ENCODE measurements at regions not wholly inside any gene's neighbourhood (a gene's known extent, or its start where the extent isn't known, plus 50 kb on each side); places are given as distances from the start of the nearest gene placed in this dataset.

GRCh38 chr5:159702826-159703225 lies 213.5 kb upstream of the ADRA1B start:
- DNase-seq (ENCODE audit: low read depth, low spot score) (no peak), FAIRE-seq (no peak)
- Histone ChIP-seq H3K4me2 (ENCODE audit: insufficient read depth, low read length) (no peak overlapping the region), H4K20me1 (replicated peaks; ENCODE audit: control insufficient read depth, extremely low read depth, insufficient read depth, low read length) (no peaks in the 10 kb centered on the region), H3K4me3 (replicated peaks in 1 of 3; ENCODE audit: insufficient read depth in 1 of 3, low read depth in 1 of 3, low read length in 3 of 3) (no peak overlapping the region), H3K36me3 (ENCODE audit: control insufficient read depth in 2 of 2, extremely low read depth in 1 of 2, insufficient read depth in 2 of 2, low read length in 2 of 2) (no peaks in the 10 kb centered on the region), H3K9ac (replicated peaks; ENCODE audit: extremely low read depth, insufficient read depth, low read length) (no peak overlapping the region), H3K27me3 (ENCODE audit: control insufficient read depth in 2 of 2, insufficient read depth in 2 of 2, low read length in 2 of 2) (no peaks in the 10 kb centered on the region), H3K9me3 (replicated peaks; ENCODE audit: control insufficient read depth, insufficient read depth, low read length) (peaks cover 4% of the 10 kb centered on the region), H3K27ac (ENCODE audit: insufficient read depth, low read depth, low read length) (no peak overlapping the region), H2AFZ (ENCODE audit: low read depth, low read length) (no peak overlapping the region), H3K4me1 (ENCODE audit: control insufficient read depth, extremely low read depth, insufficient read depth, low read length) (no peaks in the 10 kb centered on the region), H3K79me2 (ENCODE audit: control insufficient read depth, insufficient read depth, low read length) (no peaks in the 10 kb centered on the region), H3K9me1 (replicated peaks; ENCODE audit: control insufficient read depth, extremely low read depth, insufficient read depth, low read length) (no peaks in the 10 kb centered on the region)
- intact Hi-C loops (cut with micrococcal nuclease): no loop called here
- TF ChIP-seq JUN (IDR thresholded peaks at IDR 0.05; ENCODE audit: borderline replicate concordance, insufficient read depth, insufficient read length, low read depth): no peak
- no peak for TF ChIP-seq POLR2AphosphoS5 (IDR thresholded peaks at IDR 0.05; ENCODE audit: insufficient read depth, low read depth, low read length)
- TF ChIP-seq POLR2A (IDR thresholded peaks at IDR 0.05; ENCODE audit: low read depth, low read length): no peak
- TF ChIP-seq FOS (IDR thresholded peaks at IDR 0.05; ENCODE audit: borderline replicate concordance, insufficient read depth, low read length): no peak
- no peak for TF ChIP-seq CTCF (IDR thresholded peaks at IDR 0.05; ENCODE audit: extremely low read depth in 1 of 2, insufficient read depth in 1 of 2, low read depth in 1 of 2, low read length in 2 of 2)
- no peak for TF ChIP-seq EZH2 (IDR thresholded peaks at IDR 0.05; ENCODE audit: borderline replicate concordance, low read depth, low read length, severe bottlenecking)
- no peak for TF ChIP-seq GATA2 (IDR thresholded peaks at IDR 0.05; ENCODE audit: insufficient read depth, insufficient read length, low read depth, low read length)
- no peak for TF ChIP-seq MYC (IDR thresholded peaks at IDR 0.05; ENCODE audit: low read depth, low read length)
- TF ChIP-seq MAX (IDR thresholded peaks at IDR 0.05; ENCODE audit: insufficient read depth, insufficient read length): no peak
- no TSS peak for BruUV-seq (replicated peaks)
- ChIA-PET CTCF (no interaction called here), POLR2A (no interaction called here)
- dilution Hi-C loops (cut with MboI; ENCODE audit: extremely low pct_ligation_motif_present, low sequenced_read_pairs): no loop called here
